ENCODE measurements at regions not wholly inside any gene's neighbourhood (a gene's known extent, or its start where the extent isn't known, plus 50 kb on each side); places are given as distances from the start of the nearest gene placed in this dataset.
"Not testable (repeated sequence)": the region's sequence is repeated elsewhere in the genome, so short reads cannot be mapped to it uniquely, and the experiment has no call there.

DNA sequence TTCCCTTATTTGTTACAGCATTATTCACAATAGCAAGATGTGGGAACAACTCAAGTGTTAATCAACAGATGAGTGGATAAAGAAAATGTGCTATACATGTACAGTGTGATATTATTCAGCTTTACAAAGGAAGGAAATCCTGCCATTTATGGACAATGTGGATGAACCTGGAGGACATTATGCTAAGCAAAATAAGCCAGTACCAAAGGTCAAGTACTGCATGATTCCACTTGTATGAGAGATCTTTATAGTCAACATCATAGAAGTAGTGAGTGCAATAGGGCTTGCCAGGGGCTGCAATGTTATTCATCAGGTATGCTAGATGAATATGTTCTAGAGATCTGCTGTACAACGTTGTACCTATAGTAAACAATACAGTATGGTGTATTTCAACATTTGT is 138.5 kb upstream of the AGR3 start:
- no peak for DNase-seq

DNA sequence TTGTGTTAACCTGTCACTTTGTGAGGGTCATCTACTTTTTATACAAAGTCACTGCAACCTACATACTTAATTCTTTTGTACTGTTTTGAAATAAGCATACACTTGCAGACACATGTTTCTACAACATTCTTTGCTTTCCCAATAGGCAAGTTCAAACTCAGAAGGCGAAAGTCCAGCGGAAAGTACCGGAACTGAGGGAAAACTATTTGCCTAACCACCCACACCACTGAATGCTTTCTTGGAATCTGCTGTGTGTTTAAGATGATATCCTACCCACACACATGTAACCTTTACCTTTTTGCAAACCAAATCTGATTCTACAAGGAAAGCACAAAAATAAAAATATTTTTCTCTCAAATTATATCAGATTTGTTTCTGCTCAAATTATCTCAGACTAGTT is 139.4 kb upstream of the AGR3 start:
- no peak for DNase-seq

DNA sequence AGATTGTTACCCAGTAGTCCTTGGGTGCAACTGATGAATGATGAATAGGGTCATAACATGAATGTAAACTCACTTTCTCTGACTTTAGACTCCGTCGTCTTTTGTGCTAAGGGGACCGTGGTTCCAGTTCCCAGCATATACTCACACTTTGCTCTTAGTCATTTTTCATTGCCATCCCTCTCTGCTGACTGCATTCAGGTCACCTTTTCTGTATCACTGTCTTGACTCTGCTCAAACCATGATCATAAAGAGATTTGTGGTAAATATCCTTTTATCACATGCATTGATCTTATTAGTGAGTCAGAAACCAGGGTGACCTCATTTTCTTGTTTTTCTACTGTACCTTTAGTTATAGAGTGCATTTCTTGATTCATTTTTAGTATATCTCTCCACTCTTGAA is 141.1 kb upstream of the AGR3 start:
- no peak for DNase-seq

DNA sequence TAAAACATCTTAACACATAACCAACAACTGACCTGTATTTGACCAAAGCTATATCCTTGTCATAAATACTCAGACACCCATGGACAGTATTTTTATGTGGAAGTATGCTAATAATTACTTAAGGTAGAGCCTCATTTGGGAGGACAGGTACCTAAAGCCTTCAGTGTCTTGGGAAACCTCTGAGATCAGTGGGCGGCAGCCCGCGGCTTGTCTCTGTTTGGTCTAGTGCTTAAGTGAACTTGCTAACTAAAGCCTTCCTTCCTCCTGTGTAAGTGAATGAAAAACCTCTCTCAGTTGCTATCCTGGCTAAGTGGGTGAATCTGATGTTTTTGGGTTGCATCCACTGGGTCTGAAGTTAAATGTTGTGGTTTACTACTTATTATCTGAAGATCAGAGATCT is 144.5 kb upstream of the AGR3 start:
- DNase-seq, result no peak

DNA sequence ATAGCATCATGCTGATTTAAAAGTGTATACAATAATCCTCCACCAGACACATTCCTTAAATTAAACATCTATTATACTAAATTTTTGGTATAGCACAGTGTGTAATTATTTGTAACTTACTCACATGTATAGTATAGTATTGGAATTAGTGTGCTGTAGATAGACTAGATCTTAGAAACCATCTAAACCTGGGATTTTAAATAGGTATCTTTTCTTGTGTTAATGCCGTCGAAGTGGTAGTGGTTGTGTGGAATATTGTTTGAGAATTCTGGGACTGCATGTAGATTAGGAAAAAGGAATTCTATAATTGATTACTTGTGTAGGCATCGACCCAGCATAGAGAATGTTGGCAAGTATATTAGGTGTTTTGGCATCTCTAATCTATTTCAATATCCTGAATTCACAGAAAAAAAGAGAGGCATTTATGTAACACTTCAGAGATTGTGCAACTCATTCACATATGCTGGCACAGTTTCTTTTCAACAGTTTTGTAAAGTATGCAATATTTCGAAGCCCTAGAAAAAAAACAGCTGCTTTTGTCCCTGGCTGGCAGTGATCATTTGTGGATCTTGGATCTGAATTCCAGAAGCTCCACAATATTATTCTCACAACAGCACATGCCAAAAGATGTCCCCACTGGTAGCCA is 145.5 kb upstream of the AGR3 start:
- DNase-seq, result no peak

DNA sequence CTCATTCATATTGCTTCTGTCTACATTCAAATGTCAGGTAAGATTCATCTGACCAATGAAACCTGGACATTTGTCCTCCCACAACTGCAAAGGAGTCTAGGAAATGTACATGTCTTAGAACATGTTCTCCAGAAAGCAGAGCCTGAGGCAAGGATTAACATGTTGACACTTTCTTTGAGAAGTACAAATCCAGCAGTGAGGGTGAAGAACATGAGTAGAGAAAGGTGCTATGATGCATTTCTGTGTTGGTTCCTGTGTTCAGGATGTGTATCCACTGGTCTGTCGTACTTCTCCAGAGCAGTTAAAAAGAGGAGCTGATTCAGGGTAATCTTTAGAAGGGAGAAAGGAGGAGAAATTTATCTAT is 146.0 kb upstream of the AGR3 start:
- DNase-seq, result no peak

DNA sequence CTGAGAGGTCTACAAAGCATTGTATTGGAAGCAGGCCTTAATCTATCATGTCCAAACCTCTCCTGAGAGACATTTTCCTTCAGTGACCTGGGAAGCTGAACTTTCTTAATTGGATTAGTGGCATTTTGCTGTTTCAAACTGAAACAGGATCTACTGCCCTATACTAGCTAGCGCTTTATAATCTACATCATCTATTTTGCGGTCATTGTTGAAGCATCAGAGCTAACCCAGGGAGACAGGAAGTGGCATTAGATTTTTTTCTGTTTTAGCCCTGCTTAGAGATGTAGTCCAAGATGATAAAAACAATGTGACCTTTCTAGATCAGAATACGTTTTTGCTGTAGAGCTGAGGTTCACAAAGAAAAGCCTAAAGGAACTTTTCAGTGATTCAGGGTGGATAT is 147.4 kb upstream of the AGR3 start:
- DNase-seq, result no peak

DNA sequence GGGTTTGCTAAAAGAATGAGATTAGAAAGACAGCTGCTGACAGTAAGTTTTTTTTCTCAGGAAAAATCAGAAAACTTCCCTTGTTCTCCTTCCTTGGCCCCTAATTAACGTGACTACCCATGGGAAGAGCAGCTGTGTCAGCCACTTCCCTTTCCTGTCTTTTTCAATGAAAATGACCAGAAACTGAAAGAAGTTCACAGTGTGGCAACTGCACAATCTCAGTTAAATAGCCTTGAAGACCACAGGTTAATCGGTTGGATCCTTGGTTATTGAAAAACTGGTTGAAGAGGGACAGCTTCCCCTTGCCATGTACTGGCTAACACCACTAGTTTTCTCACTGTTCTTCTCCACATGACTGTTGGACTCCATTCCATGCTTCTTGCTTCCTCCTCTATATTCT is 148.8 kb upstream of the AGR3 start:
- no peak for DNase-seq

DNA sequence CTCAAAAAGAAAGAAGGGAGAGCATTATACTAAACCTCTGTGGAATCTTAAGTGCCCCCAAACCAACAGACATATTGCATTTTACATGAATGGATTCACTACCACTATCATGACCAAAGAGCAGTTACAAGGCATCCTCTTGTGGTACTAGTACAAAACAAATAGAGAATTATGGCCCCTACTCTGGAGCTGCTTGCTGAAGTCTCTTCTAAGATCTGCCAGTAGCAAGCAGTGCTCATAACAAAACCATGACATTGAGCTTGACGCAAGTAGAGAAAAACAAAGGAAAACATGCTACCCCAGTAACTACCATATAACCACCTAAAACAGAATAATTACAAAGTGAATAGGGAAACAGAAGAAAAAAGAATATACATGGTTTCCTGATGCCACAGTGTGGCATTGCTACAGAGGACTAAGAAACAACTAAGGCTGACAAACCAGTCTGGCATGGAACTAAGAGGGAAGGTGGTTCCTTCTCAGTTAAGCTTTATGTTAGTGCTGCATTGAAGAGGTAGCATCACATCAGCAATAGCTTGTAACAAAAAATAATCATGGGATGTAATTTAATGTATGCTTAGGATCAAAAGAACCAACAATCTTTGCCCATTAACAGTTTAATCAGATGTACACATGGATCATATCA is 150.2 kb upstream of the AGR3 start:
- DNase-seq, result no peak

DNA sequence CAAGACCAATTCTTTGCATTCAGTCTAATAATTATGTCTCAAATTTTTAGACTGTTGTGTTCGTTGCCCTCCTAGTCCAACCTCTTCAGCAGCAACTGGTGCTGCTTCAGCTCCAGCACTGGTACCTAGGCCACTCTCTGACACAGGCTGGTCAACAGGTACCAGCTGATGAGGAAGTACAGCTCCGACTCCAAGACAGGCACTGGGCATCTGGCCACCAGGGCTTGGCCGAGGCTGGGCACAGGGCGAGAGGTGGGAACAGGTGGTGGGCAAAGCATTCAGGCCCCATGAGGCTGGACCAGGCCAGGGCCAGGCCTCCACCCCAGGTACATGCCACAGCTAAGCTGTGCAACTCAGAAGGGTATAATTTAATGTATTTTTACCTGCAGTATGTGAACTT is 151.5 kb upstream of the AGR3 start:
- no peak for DNase-seq

DNA sequence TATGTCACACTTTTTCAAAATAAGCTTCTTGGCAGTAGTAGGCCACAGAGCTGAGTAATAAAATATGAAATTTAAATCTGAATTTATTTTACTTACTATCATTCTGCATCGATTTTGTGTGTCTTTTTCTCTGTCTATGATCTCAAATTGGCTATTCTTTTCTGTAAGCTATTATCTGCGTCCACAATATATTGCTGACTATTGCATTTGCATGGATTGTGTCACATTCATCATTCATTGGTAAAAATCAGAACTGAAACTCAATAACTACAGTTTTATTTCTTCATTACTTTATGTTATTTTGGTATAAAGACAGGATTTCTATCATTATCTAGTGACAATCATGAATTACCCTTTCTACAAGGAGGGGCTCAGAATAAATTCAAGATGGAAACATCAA is 154.8 kb upstream of the AGR3 start:
- no peak for DNase-seq

DNA sequence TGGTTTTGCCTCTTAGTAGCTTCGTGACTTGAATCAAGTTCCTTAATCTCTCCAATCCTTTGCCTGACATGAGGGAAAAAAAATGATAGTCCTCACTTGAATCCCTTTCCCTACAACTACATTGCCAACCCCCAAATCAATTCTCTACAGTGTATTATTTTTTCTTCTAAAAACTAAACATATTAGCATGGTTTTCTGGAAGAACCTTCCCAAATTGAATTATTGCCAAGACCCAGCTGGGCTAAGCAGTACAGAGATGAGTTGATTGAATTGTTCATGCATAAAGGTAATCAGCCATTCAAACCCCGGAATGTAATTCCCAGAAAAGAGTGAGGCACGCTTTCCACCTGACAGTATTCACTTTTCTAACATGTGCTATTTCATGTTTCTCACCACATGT is 155.6 kb upstream of the AGR3 start:
- DNase-seq, result no peak

DNA sequence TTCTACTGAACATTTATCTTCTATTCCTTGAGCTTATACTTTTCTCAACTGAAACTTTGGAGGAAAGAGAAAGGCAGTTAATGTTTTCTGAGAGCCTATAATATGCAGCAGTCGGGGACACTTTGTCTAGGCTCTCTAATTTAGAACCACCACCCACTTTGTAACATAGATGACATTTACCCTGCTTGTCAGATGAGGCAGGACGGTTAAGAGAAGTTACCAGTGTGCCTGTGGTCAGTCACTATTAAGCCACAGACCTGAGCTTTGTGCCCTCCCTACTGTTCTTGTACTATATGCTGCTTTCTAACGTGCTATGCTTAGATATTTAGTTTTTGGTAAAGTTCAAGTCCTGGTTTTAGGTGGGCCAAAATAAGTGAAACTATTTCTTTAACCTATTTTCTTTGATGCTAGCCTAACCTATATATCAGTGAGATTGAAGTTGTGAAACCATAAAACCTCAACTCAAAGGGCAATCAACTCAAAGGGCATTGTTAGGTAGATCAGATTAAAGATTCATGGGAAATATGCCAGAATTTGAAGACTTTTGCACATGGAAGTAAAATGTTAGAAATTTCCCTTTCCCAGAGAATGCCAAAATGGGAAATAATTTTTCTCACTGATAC is 156.5 kb upstream of the AGR3 start:
- DNase-seq, result no peak

DNA sequence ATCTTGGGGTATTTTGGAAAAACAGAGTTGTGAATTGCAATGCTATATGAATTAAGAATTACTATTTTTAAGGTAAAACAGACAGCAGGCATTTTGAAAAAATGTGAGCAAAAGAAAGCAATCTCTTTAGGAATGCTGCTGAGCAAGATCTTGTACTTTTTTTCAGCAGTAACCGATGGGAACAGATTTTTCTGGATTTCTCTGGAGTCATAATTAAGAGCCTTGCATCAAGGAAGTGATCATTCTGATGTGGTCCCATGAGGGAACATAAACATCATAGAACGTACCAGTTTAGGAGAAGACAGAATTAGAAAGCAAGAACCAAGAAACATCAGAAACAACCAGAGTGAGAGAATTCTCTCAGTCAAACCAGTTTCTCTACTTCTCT is 157.0 kb upstream of the AGR3 start:
- DNase-seq, result no peak

DNA sequence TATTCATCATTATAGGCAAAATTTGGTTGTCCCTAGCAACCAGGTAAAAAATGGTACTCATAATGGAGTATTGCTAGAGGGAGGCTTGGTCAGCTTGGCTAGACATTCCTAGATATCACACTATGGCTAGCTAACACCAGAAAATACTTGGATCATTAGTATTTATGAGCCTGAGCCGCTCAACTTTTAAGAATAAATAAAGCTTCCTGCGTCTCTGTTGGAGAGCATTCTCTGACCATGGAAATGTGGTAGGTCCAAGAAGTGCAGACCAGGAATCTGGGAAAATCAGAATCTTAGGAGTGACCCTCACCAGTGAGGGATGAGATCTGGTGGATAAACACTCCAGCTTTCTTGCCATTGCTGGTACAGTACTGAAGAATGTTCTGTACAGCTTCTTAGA is 157.6 kb upstream of the AGR3 start:
- no peak for DNase-seq

DNA sequence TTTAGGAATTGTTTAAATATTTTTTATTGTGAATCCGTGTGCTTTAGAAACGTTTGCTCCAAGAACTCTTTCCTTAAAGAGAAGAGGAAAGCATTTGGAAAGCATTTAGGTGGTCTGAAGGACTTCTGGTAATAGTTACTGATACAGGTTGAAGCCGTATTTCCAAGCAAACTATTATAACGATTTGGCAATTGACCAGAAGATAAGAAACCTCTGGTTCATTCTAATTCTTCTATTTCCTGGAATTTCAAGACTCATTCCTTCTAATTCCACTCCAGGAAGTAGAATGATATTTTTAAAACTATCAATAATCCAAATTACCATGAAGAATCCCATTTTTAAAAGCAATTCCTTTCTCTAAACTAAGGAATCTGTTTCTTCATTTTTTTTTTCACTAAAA is 158.9 kb upstream of the AGR3 start:
- DNase-seq, result no peak

DNA sequence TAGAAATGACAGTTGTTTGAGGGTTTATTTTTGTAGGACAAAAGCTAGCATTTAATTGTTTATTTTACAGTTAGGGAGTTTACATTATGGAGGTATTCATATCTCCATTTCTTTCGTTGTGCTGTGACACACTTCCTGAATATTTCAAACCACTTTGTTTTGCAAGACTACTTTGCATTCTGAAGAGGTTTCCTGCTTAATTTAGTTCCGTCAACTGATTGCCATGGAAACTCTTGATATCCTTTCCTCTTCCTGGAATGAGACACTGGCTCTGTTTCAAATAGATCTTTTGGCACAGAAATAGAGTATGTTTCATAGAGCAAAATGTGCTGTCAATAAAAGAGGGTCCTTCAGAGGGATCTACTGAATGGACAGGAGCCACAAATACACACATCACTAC is 159.5 kb upstream of the AGR3 start:
- no peak for DNase-seq

DNA sequence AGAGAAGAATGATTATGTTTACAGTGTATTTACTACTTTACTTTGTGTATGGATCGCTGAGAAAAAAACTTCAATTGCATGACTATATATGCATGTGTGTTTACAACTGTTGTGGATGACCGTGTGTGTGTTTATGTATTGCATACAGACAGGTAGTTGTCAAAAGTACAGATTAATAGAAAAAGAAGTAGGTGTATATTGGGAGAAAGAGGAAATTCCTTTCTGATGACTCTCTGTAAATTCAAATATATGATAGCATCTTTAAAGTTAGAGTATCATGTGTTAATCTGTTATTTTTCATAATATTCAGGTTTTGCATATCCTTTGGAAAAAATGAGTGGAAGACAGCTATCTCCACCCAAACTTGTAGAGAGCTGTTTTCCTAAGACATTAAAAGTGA is 160.4 kb upstream of the AGR3 start:
- no peak for DNase-seq

DNA sequence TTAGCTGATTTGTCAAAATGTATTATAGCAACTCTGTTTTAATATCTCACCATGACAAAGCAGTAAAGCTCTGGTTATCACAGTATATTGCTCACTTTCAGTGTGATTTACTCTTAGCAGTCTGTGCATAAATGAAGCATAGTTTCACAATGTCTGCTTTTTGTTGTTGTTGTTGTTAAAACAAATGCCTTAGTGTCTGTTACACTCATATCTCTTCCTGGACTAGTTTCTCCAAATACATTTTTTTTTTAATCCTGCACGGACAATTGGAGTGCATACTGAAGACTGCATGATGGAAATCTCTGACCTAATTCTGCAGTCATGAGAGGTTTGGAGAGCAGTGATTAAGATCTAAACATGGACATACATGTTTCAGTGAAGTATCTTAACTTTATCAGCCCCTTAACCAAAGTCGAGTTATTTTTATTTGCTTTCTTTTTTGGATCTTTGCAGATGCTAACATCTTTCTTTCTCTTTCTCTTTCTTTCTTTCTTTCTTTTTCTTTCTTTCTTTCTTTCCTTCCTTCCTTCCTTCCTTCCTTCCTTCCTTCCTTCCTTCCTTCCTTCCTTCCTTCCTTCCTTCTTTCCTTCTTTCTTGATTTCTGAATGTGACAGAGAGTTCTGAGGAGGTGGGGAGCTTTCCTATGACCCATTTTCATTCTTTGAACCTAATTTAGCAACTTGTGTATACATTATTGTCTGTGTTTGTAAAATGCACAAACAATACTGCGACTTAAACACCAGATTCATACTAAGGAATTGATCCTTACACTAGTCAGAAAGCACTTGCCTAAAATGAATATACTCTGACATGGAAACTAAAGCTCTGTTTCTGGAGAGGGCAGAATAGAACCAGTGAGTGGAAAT is 161.5 kb upstream of the AGR3 start:
- no peak for DNase-seq

DNA sequence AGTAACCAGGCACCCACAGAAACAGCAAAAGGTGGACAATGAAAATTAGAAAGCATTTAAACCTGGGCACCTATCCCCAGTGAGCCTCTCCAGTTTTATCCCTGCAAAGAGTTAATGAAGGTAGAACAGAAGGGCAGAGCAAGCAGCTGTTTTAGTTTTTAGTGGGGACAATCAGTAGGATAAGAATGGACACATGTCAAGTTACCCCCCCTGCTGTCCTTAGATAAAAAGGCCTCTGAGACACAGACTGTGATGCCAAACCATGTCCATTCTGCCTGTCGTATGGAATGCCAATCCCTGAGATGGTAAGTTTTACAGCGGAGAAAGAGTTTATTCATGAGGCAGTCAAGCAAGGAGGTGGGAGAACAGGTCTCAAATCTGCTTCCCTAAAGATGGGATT is 162.6 kb upstream of the AGR3 start:
- no peak for DNase-seq

DNA sequence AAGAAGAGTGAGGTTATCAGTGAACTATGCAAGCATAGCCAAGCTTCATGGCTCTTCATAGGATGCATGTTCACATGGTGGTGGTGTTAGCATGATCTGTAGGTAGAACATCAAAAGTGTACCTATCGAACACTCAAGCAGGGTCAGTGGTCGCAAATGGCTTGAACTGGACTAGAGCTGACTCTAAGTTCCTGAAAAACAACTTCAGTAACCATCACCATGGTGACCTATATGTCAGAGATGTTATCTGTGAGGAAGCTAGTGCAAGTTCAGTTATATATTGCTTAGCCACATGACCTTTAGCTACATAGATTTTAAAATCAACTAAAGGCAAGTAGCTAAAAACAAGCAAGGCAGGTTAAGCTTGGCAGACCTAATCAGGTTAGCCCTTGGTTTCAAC is 163.1 kb upstream of the AGR3 start:
- DNase-seq, result no peak

DNA sequence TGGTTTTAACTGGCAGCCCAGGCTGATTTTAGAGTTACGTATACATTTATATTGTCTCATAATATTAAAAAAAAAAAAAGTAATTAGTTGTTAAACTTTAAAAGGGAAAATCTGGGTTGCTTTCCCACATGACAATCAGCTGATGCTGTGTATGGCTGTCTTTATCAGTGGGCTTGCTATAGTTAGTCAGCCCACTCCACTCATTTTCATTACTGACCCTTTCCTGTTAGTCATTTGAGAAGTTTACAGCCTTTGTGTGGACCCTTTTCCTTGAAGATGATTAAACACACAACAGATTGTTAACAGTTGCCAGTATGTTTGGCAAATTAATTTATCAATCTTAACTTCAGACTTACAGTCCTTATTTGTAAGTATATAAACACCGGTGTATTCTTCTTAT is 164.5 kb upstream of the AGR3 start:
- DNase-seq, result no peak

DNA sequence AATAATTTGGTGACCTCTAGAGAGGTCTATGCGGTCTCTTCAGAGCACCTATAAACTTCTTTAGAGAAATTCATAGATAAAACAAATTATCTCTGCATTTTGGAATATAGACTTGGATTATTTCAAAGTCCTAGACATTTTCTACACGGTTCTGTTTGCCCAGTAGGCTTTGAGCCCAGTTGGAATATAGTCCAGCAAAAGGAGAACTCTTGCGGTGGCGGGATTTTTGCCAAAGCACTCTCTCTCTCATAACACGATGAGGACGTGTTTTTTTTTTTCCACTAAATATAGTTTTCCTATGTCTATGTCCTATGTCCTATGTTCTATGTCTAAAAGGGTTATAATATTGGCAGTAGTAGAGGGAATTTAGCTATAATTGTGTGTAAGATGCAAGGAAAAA is 164.9 kb upstream of the AGR3 start:
- DNase-seq, result no peak

DNA sequence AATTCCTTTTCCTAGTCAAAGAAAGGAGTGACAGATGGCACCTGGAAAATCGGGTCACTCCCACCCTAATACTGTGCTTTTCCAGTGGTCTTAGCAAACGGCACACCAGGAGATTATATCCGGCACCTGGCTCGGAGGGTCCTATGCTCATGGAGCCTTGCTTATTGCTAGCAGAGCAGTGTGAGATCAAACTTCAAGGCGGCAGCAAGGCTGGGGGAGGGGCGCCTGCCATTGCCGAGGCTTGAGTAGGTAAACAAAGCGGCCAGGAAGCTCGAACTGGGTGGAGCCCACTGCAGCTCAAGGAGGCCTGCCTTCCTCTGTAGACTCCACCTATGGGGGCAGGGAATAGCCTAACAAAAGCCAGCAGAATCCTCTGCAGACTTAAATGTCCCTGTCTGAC is 171.4 kb upstream of the AGR3 start:
- not testable (repeated sequence) for DNase-seq

Data from NCI-H1417 treated with DMSO at 0.1 percent for 48 hours (cell line).